GM18502 (cell line): ENCODE measurements at regions not wholly inside any gene's neighbourhood (a gene's known extent, or its start where the extent isn't known, plus 50 kb on each side); places are given as distances from the start of the nearest gene placed in this dataset.
"Not testable (repeated sequence)": the region's sequence is repeated elsewhere in the genome, so short reads cannot be mapped to it uniquely, and the experiment has no call there.

Source experiments
- ATAC-seq: cut with Tn5 transposase; IDR thresholded peaks from one replicate; pipeline ENCODE4 v1.9.1; 2021; ENCODE audit warnings: mild to moderate bottlenecking; ENCODE audit not compliant: unreplicated experiment, poor library complexity

GRCh38 chr14:66300886-66301285, 185.3 kb upstream of the CCDC196 start:
- ATAC-seq = no peak

- ATAC-seq = no peak
Observed at GRCh38 chr14:66306101-66306500, 180.1 kb upstream of the CCDC196 start.

GRCh38 chr14:66311058-66311457, 175.1 kb upstream of the CCDC196 start:
- no peak for ATAC-seq

GRCh38 chr14:66311990-66312389, 174.2 kb upstream of the CCDC196 start:
- ATAC-seq = no peak

DNA sequence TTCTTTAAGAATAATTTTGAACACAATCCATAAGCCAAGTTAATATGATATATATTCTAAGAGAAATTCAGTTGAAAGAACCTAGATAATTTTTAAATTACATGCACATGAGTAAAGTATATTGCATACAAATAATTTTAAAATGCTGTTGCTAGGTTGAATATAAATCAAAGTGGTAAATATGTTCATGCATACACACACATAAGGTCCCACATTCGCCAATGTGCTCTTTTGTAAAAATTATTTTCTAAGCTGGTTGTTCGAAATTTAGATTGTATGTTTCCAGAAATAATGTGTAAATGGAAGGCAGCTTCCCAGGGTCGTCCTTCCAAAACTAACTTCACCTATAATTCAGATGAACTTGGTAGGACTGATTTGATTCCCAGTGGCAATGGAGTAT, 173.7 kb upstream of the CCDC196 start:
- ATAC-seq = no peak

- ATAC-seq = no peak
Observed at GRCh38 chr14:66315098-66315497, 171.1 kb upstream of the CCDC196 start.

- no peak for ATAC-seq
Observed at GRCh38 chr14:66315548-66315947, 170.6 kb upstream of the CCDC196 start.

DNA sequence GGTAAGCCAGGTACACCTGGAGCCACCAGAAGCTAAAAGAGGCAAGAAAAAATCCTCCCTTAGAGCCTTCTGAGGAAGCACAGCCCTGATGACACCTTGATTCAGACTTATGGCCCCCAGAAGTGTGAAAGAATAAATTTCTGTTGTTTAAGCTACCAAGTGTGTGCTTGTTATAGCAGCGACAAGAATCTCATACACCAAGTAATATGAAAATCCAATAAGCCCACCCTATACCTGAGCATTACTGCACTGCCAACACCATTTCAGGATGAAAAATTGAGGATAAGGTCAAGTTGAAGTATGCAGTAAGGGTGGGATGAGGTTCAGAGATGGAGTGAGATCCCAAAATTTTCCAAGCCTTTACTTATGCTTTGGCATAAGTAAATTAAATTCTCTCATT, 163.6 kb upstream of the CCDC196 start:
- ATAC-seq = no peak

DNA sequence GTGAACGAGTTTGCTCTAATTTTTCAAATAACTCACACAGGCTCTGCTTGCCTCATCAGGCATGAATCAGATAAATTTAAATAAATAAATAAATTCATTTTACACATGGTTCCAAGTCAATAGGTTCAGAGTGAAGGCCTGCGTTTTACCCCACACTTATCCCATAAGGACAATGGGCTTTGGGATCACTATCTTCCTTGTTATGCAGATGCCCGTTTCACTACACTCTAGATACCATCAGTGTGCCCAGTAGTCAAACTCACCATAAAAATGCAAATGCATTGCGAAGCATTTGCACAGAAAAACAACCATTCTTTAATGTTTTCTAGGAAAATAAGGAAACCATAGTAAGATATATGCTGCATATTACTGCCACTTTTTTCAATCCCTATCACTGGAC, 155.9 kb upstream of the CCDC196 start:
- ATAC-seq = no peak

DNA sequence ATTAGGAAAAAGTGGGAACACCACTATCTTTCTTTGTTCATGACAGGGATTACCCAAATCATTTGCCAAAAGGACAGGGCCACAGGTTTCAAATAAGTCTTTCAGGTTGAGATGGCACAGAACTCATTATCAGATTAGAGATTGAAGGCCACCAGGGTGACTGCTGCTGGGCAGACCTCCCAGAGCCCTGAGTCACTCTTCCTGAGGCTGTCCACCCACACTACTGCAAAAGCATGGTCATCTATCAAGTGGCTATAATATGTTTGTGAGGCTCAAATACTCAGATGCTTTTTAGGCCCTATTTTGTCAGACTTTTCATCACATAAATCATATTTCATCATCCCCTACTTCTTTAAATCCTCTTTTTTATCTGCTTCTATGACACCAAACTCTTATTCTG, 155.3 kb upstream of the CCDC196 start:
- no peak for ATAC-seq

DNA sequence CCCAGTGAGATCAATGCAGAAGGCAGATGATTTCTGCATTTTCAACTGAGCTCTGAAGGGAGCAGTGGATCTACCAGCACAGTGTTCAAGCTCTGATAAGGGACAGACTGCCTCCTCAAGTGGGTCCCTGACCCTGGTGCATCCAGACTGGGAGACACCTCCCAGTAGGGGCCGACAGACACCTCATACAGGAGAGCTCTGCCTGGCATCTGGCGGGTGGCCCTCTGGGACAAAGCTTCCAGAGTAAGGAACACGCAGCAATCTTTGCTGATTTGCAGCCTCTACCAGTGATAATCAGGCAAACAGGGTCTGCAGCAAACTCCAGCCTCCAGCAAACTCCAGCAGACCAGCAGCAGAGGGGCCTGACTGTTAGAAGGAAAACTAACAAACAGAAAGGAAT, 152.9 kb upstream of the CCDC196 start:
- ATAC-seq = not testable (repeated sequence)

- no peak for ATAC-seq
Observed at GRCh38 chr14:66341239-66341638, 144.9 kb upstream of the CCDC196 start.

- no peak for ATAC-seq
Observed at GRCh38 chr14:66345986-66346385, 140.2 kb upstream of the CCDC196 start.

GRCh38 chr14:66351310-66351709, 134.9 kb upstream of the CCDC196 start:
- no peak for ATAC-seq

GRCh38 chr14:66359500-66359899, 126.7 kb upstream of the CCDC196 start:
- ATAC-seq = no peak

DNA sequence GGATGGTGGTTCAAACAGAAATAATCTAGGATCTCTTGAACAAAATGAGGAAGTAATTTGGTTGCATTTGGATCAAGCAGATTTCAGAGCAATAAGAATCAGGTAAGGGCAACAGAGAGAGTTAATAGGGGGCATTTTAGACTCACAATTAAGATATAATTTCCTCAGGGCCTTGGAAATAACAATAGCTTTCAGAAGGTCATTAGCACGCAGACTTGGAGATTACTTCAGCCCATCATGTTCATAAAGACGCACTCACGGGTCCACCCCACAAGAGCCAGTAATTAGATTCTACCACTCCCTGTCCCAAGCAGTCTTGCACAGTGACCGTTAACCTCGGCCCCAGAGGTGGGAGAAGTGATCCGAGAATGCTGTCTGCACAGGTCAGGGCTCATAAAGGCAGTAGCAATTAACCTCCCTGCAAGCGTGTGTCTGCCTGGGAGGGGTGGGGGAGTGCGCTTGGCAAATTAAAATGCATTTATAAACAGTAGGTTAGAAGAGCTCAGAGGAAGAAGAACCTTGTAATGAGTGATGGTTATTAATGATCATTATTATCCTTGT, 125.7 kb upstream of the CCDC196 start:
- ATAC-seq = no peak

- ATAC-seq = no peak
Observed at GRCh38 chr14:66361013-66361412, 125.2 kb upstream of the CCDC196 start.

DNA sequence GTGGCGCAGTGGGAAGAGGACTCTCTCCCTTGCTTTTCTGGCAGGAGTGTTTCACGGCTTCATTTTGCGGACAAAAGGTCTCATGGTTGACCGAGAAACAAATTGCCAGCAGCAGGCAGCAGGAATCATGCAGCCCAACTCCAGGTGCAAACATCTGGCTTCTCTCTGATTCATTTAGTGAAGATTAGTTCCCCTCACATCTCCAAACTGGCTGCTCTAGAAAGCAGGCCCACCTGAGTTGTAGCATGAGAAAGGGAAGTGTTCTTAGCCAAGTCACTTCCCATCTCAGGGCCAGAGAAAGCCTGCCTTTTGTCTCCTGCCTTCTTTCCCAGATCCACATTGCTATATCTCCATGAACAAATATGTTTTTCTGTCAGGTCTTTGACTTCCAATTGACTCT, 120.8 kb upstream of the CCDC196 start:
- ATAC-seq = no peak

- ATAC-seq = no peak
Observed at GRCh38 chr14:66369157-66369697, 116.9 kb upstream of the CCDC196 start.

GRCh38 chr14:66371776-66372175, 114.4 kb upstream of the CCDC196 start:
- no peak for ATAC-seq

DNA sequence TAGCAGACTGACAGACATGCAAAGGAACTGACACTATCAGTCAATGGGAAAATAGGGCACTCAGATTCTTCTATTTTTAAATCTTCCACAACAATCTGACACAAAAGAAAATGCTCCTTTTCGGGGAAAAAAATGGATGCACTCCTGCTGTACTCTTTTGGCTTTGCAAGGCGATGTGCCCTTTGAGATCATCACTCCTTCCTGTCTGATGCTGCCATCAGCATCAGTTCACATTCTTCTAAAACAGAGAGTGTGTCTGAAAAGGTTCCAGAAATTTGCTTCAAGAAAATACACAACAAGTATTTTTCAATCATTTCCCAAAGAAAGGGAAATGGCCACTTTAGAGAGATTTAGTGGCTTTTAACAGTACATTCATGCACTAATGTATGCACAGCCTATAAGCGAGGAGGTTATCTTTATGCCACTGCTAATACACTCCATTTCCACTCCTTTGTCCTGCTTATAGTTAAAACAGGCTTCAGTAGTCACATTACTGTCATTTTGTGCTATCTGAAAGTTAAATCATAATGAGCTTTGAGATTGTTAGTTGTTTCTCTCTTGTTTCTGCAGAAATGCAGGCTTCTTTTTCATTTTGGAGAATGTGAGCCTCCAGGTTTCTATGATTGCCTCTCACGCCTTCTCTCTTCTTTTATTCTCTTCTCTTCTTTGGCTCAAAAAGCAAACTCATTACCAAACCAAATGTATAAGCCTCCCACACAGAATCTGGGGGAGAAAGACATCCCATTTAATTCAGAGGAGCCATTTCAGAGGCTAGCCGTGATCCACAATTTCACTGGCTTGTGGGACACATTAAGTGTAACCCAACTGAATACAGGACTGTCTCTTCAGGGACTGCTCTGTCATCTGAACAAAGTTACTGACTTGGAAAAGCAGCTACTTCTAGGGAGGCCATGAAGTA, 110.9 kb upstream of the CCDC196 start:
- no peak for ATAC-seq

GRCh38 chr14:66377574-66377973, 108.6 kb upstream of the CCDC196 start:
- ATAC-seq = no peak
